WI38 (cell line): ENCODE measurements at regions not wholly inside any gene's neighbourhood (a gene's known extent, or its start where the extent isn't known, plus 50 kb on each side); places are given as distances from the start of the nearest gene placed in this dataset.

ENCODE experiments used
- H3K4me3 ChIP-seq: 2 replicates; pipeline ENCODE4 v1.5.1; 2011; ENCODE audit warnings: low read depth, mild to moderate bottlenecking, control low read depth, low read length
- CTCF ChIP-seq: IDR thresholded peaks from 2 replicates; pipeline ENCODE4 v1.5.1; 2012; ENCODE audit warnings: low read depth, mild to moderate bottlenecking, control low read depth, low read length

- no peak overlapping the region for H3K4me3 ChIP-seq
- no peak for TF ChIP-seq CTCF
These were observed 1108.2 kb downstream of the PCDH18 start for GRCh38 chr4:136424052-136424451.

GRCh38 chr4:136414981-136415380 is 1117.3 kb downstream of the PCDH18 start:
- no peak overlapping the region for H3K4me3 ChIP-seq
- TF ChIP-seq CTCF, result no peak

GRCh38 chr4:136412708-136413107 is 1119.6 kb downstream of the PCDH18 start:
- no peak for TF ChIP-seq CTCF
- no peak overlapping the region for H3K4me3 ChIP-seq

GRCh38 chr4:136400829-136401228 is 1131.5 kb downstream of the PCDH18 start:
- TF ChIP-seq CTCF, result no peak
- no peak overlapping the region for H3K4me3 ChIP-seq

GRCh38 chr4:136395212-136395722 is 1137.0 kb downstream of the PCDH18 start:
- H3K4me3 ChIP-seq, result no peak overlapping the region
- no peak for TF ChIP-seq CTCF

- no peak overlapping the region for H3K4me3 ChIP-seq
- no peak for TF ChIP-seq CTCF
These were observed 1139.7 kb downstream of the PCDH18 start for GRCh38 chr4:136392576-136392975.

GRCh38 chr4:136390824-136391223 is 1141.5 kb downstream of the PCDH18 start:
- no peak overlapping the region for H3K4me3 ChIP-seq
- no peak for TF ChIP-seq CTCF
